ENCODE measurements at regions not wholly inside any gene's neighbourhood (a gene's known extent, or its start where the extent isn't known, plus 50 kb on each side); places are given as distances from the start of the nearest gene placed in this dataset.
A peak's percentile ranks its signal among the peaks of the same experiment; 100 is the strongest.

DNA sequence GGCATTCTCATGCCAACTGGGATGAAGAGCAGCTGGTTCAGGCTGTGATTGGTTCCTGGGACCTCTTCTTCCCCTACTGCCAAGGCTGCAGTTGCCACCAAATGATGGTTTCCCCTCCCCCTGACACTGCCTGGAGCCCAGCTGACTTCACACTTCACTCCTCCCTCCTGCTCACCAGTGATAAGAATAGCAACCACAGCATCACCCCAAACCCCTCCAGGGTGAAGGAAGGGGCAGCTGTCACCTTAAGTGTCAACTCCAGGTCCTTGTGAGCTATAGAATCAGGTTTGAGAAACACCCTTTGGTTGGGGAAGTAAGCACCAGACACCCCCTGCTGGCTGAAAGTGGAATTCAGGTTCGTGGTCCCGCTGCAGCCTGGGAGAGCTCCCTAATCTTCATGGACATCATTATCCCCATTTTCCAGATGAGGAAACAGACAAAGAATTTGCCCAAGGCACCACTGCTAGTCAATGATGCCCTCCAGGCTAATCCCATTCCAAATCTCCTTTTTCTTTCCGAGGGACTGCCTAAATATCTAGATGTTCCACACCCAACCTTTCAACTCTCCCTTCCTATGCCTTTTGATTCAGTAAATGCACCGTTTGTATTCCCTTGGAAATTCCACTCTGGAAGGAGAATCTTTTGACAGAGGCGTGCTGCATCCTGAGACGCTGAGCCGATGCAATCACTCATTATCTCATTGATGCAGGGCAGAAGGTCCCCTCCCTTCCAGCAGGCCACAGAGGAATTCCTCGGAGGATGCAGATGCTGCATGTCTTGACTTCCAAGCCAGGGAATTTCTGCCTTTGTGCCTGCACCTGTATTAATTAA, 50.6 kb upstream of the UQCRFS1 start:
- no peaks in the 10 kb centered on the region for H3K9me3 Mint-ChIP-seq
- DNase-seq (ENCODE audit: low read depth, low spot score) = peak; percentile 72
- peaks cover 18% of the 10 kb centered on the region for H3K27me3 Mint-ChIP-seq (ENCODE audit: low read depth)
- no peak overlapping the region for H3K27ac Mint-ChIP-seq (ENCODE audit: unreplicated experiment)
- no peak overlapping the region for H3K4me3 Mint-ChIP-seq
- TF ChIP-seq, protein P1, sequence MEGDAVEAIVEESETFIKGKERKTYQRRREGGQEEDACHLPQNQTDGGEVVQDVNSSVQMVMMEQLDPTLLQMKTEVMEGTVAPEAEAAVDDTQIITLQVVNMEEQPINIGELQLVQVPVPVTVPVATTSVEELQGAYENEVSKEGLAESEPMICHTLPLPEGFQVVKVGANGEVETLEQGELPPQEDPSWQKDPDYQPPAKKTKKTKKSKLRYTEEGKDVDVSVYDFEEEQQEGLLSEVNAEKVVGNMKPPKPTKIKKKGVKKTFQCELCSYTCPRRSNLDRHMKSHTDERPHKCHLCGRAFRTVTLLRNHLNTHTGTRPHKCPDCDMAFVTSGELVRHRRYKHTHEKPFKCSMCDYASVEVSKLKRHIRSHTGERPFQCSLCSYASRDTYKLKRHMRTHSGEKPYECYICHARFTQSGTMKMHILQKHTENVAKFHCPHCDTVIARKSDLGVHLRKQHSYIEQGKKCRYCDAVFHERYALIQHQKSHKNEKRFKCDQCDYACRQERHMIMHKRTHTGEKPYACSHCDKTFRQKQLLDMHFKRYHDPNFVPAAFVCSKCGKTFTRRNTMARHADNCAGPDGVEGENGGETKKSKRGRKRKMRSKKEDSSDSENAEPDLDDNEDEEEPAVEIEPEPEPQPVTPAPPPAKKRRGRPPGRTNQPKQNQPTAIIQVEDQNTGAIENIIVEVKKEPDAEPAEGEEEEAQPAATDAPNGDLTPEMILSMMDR (conservative IDR thresholded peaks at IDR 0.05) = peak; percentile 76
- no peaks in the 10 kb centered on the region for H3K36me3 Mint-ChIP-seq (ENCODE audit: low read depth)
- peaks cover 12% of the 10 kb centered on the region for H3K4me1 Mint-ChIP-seq

GRCh38 chr19:29264897-29265296, 51.9 kb upstream of the UQCRFS1 start:
- no peak for DNase-seq (ENCODE audit: low read depth, low spot score)
- Mint-ChIP-seq H3K27me3 (ENCODE audit: low read depth) (peaks cover 17% of the 10 kb centered on the region), H3K36me3 (ENCODE audit: low read depth) (no peaks in the 10 kb centered on the region), H3K4me3 (no peak overlapping the region), H3K4me1 (peaks cover 21% of the 10 kb centered on the region), H3K9me3 (no peaks in the 10 kb centered on the region), H3K27ac (ENCODE audit: unreplicated experiment) (no peak overlapping the region)
- TF ChIP-seq, protein P1 (conservative IDR thresholded peaks at IDR 0.05) = no peak

GRCh38 chr19:29265436-29265835, 52.5 kb upstream of the UQCRFS1 start:
- peaks cover 17% of the 10 kb centered on the region for H3K27me3 Mint-ChIP-seq (ENCODE audit: low read depth)
- no peak overlapping the region for H3K4me3 Mint-ChIP-seq
- H3K9me3 Mint-ChIP-seq = no peaks in the 10 kb centered on the region
- H3K36me3 Mint-ChIP-seq (ENCODE audit: low read depth) = no peaks in the 10 kb centered on the region
- TF ChIP-seq, protein P1 (conservative IDR thresholded peaks at IDR 0.05) = no peak
- DNase-seq (ENCODE audit: low read depth, low spot score) = no peak
- H3K4me1 Mint-ChIP-seq = peaks cover 21% of the 10 kb centered on the region
- no peak overlapping the region for H3K27ac Mint-ChIP-seq (ENCODE audit: unreplicated experiment)

DNA sequence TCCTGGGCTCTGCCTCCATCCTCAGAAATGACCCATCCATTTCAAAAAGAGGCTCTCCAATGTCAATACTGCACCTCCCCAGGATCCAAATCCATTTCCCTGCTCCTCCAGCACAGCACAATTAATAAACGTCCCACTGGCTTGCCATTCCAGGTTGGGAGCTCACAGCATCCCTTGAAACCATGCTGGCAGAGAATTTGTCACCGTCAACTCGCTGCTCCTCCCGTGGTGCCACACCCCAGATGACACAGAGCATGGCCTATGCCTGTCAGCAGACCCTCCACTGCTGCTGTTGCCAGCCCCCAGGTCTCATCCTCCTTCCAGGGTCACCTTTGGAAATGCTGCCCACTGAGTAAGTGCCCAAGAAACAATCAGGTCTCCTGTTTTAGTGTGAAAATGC, 53.0 kb upstream of the UQCRFS1 start:
- TF ChIP-seq, protein P1 (conservative IDR thresholded peaks at IDR 0.05) = no peak
- Mint-ChIP-seq H3K27ac (ENCODE audit: unreplicated experiment) (peak overlapping the region; percentile 84), H3K27me3 (ENCODE audit: low read depth) (peaks cover 17% of the 10 kb centered on the region), H3K9me3 (no peaks in the 10 kb centered on the region), H3K4me3 (no peak overlapping the region), H3K36me3 (ENCODE audit: low read depth) (no peaks in the 10 kb centered on the region), H3K4me1 (peaks cover 21% of the 10 kb centered on the region)
- no peak for DNase-seq (ENCODE audit: low read depth, low spot score)

GRCh38 chr19:29266603-29267002, 53.7 kb upstream of the UQCRFS1 start:
- Mint-ChIP-seq H3K4me3 (no peak overlapping the region), H3K9me3 (no peaks in the 10 kb centered on the region), H3K4me1 (peaks cover 21% of the 10 kb centered on the region), H3K27me3 (ENCODE audit: low read depth) (peaks cover 17% of the 10 kb centered on the region), H3K27ac (ENCODE audit: unreplicated experiment) (no peak overlapping the region), H3K36me3 (ENCODE audit: low read depth) (no peaks in the 10 kb centered on the region)
- TF ChIP-seq, protein P1 (conservative IDR thresholded peaks at IDR 0.05) = no peak
- no peak for DNase-seq (ENCODE audit: low read depth, low spot score)
